SH-SY5Y (cell line): ENCODE measurements at regions not wholly inside any gene's neighbourhood (a gene's known extent, or its start where the extent isn't known, plus 50 kb on each side); places are given as distances from the start of the nearest gene placed in this dataset.

Experiments used
- GATA2 ChIP-seq: IDR thresholded peaks from 2 replicates; pipeline ENCODE4 v1.6.1; 2011; ENCODE audit warnings: mild to moderate bottlenecking, low read depth, low read length
- GATA3 ChIP-seq: IDR thresholded peaks from 2 replicates; pipeline ENCODE4 v1.6.1; 2011; ENCODE audit warnings: low read depth, mild to moderate bottlenecking, low read length, moderate library complexity

GRCh38 chr1:204760757-204761156, 75.2 kb upstream of the LRRN2 start:
- TF ChIP-seq GATA2 (no peak), GATA3 (no peak)
